B cell (primary cell): ENCODE measurements at regions not wholly inside any gene's neighbourhood (a gene's known extent, or its start where the extent isn't known, plus 50 kb on each side); places are given as distances from the start of the nearest gene placed in this dataset.

Source experiments
- EZH2 ChIP-seq: IDR thresholded peaks from 2 replicates; pipeline ENCODE4 v1.6.1; 2012; ENCODE audit warnings: borderline replicate concordance, low read depth, mild to moderate bottlenecking, moderate library complexity, low read length; ENCODE audit not compliant: insufficient read depth, poor library complexity, severe bottlenecking
- TF ChIP-seq, protein P1 (sequence below): fragments of 200-600 bp; IDR thresholded peaks from one replicate; pipeline ENCODE4 v1.8.0; 2022; ENCODE audit warnings: antibody characterized with exemption, mild to moderate bottlenecking

DNA sequence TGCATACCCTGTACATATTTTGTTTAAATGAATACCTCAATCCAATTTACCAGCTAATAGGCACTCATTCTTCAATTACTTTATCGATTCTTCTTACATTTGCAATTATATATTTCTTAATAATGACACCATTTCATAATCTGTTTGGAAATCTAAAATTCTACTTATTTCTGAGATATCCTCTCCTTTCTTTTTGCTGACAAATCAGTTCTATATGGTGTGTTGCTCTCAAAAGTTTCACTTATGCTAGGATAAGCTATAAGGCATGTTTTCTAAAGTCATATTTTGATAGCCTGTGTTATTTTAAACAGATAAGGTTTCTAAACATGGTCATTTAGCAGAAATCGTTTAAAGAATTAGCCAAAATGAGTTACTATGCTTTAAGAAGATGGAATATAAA is 140.6 kb upstream of the GJE1 start:
- TF ChIP-seq, protein P1, sequence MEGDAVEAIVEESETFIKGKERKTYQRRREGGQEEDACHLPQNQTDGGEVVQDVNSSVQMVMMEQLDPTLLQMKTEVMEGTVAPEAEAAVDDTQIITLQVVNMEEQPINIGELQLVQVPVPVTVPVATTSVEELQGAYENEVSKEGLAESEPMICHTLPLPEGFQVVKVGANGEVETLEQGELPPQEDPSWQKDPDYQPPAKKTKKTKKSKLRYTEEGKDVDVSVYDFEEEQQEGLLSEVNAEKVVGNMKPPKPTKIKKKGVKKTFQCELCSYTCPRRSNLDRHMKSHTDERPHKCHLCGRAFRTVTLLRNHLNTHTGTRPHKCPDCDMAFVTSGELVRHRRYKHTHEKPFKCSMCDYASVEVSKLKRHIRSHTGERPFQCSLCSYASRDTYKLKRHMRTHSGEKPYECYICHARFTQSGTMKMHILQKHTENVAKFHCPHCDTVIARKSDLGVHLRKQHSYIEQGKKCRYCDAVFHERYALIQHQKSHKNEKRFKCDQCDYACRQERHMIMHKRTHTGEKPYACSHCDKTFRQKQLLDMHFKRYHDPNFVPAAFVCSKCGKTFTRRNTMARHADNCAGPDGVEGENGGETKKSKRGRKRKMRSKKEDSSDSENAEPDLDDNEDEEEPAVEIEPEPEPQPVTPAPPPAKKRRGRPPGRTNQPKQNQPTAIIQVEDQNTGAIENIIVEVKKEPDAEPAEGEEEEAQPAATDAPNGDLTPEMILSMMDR = no peak
- TF ChIP-seq EZH2 = no peak
